GM12873 (cell line): ENCODE measurements at regions not wholly inside any gene's neighbourhood (a gene's known extent, or its start where the extent isn't known, plus 50 kb on each side); places are given as distances from the start of the nearest gene placed in this dataset.

Experiments
- TF ChIP-seq, protein P1 (sequence below): IDR thresholded peaks from 2 replicates; pipeline ENCODE4 v1.5.1; 2012; ENCODE audit warnings: low read depth, mild to moderate bottlenecking, moderate library complexity, low read length, control low read depth; ENCODE audit not compliant: insufficient read depth; ENCODE audit errors: missing control alignments

- TF ChIP-seq, protein P1, sequence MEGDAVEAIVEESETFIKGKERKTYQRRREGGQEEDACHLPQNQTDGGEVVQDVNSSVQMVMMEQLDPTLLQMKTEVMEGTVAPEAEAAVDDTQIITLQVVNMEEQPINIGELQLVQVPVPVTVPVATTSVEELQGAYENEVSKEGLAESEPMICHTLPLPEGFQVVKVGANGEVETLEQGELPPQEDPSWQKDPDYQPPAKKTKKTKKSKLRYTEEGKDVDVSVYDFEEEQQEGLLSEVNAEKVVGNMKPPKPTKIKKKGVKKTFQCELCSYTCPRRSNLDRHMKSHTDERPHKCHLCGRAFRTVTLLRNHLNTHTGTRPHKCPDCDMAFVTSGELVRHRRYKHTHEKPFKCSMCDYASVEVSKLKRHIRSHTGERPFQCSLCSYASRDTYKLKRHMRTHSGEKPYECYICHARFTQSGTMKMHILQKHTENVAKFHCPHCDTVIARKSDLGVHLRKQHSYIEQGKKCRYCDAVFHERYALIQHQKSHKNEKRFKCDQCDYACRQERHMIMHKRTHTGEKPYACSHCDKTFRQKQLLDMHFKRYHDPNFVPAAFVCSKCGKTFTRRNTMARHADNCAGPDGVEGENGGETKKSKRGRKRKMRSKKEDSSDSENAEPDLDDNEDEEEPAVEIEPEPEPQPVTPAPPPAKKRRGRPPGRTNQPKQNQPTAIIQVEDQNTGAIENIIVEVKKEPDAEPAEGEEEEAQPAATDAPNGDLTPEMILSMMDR = no peak
Measured at GRCh38 chr7:13724977-13725566, 264.4 kb downstream of the ETV1 start.

DNA sequence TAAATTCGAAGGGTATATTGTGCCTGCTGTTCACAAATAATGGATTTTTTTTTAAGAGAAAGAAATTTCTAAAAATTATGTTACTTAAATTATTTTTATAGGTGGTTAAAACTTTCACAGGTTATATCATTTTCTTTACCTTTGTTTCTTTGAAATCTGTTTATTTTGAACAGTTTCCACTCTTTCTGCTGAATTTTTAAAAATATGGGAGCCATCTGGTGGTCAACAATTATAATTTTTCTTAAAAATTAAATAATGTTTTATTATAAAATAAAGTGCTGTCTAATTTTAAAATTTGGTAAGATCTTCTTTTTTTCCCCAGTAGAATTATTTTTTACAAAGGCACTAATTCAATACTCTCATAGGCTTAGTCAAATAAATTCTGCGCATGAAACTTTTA lies 263.9 kb downstream of the ETV1 start:
- TF ChIP-seq, protein P1 = no peak

- TF ChIP-seq, protein P1 = no peak
Measured at GRCh38 chr7:13727279-13727678, 262.2 kb downstream of the ETV1 start.

- TF ChIP-seq, protein P1 = no peak
Measured at GRCh38 chr7:13727751-13728150, 261.7 kb downstream of the ETV1 start.

DNA sequence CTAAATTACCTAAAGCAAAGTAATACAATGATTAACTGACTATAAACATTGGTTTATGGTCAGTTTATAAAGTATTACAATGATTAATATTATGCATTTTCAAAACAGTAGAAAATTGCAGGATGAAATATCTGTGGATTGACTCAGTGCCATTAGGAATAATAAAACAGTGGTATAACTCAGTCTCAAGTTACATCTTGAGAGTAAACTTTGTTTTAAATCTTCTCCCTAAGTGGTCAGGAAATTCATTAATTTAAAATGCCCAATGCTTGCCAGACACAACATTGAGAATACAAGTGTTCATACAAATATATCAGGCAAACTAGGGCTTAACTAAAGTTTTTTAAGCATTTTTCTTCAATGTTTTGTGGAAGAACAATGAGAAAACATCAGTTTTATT lies 257.8 kb downstream of the ETV1 start:
- TF ChIP-seq, protein P1 = no peak

DNA sequence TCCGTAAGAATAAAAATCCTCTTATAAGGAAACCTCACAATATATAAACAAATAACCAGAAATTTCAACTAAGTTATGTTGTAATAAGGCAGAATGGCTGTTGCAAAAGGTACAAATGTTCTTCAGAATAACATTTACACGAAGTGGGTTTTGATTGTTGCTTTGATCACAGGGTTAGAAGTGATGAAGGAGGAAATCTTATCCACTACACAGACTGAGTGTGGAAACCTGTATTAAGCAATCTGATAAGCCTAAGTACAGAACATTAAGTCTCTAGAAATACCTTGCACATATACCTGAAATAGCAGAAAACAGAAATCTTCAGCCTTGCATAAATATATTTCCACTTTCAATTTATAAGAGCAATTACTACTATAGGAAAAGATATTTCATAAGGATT lies 251.9 kb downstream of the ETV1 start:
- TF ChIP-seq, protein P1 = no peak

- TF ChIP-seq, protein P1 = no peak
Measured at GRCh38 chr7:13742126-13742525, 247.3 kb downstream of the ETV1 start.
